ENCODE measurements at regions not wholly inside any gene's neighbourhood (a gene's known extent, or its start where the extent isn't known, plus 50 kb on each side); places are given as distances from the start of the nearest gene placed in this dataset.

DNA sequence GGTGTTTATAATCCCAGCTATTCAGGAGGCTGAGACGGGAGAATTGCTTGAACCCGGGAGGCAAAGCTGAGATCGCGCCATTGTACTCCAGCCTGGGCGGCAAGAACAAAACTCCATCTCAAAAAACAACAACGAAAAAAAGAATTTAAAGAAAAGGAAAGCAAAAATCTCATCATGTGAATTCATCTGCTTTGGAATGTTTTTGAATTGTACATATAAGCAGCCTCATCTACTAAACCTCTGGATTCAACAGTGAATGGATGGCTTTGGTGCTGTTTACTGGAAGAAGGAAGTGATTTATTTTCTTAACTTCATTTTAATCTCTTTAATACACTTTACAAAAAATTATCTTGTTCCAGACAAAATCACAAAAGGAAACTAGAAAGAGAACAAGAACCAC lies 51.8 kb upstream of the PNRC1 start:
- TF ChIP-seq, protein P1, sequence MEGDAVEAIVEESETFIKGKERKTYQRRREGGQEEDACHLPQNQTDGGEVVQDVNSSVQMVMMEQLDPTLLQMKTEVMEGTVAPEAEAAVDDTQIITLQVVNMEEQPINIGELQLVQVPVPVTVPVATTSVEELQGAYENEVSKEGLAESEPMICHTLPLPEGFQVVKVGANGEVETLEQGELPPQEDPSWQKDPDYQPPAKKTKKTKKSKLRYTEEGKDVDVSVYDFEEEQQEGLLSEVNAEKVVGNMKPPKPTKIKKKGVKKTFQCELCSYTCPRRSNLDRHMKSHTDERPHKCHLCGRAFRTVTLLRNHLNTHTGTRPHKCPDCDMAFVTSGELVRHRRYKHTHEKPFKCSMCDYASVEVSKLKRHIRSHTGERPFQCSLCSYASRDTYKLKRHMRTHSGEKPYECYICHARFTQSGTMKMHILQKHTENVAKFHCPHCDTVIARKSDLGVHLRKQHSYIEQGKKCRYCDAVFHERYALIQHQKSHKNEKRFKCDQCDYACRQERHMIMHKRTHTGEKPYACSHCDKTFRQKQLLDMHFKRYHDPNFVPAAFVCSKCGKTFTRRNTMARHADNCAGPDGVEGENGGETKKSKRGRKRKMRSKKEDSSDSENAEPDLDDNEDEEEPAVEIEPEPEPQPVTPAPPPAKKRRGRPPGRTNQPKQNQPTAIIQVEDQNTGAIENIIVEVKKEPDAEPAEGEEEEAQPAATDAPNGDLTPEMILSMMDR (conservative IDR thresholded peaks at IDR 0.05): no peak
- no peak for DNase-seq (ENCODE audit: extremely low spot score, unreplicated experiment)
- Mint-ChIP-seq H3K4me3 (no peak overlapping the region), H3K27ac (no peak overlapping the region), H3K36me3 (no peaks in the 10 kb centered on the region), H3K4me1 (ENCODE audit: unreplicated experiment) (peaks cover 5% of the 10 kb centered on the region), H3K27me3 (no peaks in the 10 kb centered on the region), H3K9me3 (no peaks in the 10 kb centered on the region)

DNA sequence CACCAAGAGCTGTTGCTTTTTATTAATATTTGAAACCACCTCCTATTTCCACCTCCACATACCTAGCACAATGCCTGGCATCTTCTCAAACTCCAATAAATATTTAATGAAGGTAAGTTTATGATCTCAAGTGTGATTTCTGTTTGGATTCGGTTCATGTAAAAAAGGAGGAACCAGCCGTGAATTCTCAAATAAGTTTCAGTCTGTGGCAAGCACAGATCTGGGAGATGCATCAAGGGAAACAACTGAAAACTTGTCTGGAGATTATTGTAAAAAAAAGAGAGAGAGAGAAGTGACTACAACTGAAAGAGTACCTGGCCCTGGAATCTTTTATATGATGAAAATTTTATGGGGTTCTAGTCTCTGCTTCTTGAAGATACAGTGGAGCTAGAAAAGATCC lies 52.8 kb upstream of the PNRC1 start:
- H3K27ac Mint-ChIP-seq: no peak overlapping the region
- no peaks in the 10 kb centered on the region for H3K27me3 Mint-ChIP-seq
- H3K4me3 Mint-ChIP-seq: no peak overlapping the region
- TF ChIP-seq, protein P1 (conservative IDR thresholded peaks at IDR 0.05): no peak
- H3K36me3 Mint-ChIP-seq: no peaks in the 10 kb centered on the region
- peaks cover 6% of the 10 kb centered on the region for H3K4me1 Mint-ChIP-seq (ENCODE audit: unreplicated experiment)
- H3K9me3 Mint-ChIP-seq: no peaks in the 10 kb centered on the region
- no peak for DNase-seq (ENCODE audit: extremely low spot score, unreplicated experiment)

DNA sequence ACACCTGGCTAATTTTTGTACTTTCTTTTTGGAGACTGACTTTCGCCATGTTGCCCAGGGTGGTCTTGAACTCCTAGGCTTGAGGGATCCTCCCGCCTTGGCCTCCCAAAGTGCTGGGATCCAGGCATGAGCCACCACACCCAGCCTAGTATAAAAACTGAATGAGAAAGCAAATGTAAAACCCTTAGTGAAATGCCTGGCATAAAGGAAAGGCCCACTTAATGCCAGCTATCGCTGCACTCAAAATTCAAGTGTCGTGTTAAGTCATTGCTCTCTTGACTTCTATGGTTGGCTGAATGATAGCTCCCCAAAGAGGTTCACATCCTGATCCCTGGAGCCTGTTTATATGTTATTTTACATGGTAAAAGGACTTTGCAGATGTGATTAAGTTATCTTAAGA lies 54.4 kb upstream of the PNRC1 start:
- H3K9me3 Mint-ChIP-seq: no peaks in the 10 kb centered on the region
- peaks cover 20% of the 10 kb centered on the region for H3K4me1 Mint-ChIP-seq (ENCODE audit: unreplicated experiment)
- no peak overlapping the region for H3K4me3 Mint-ChIP-seq
- TF ChIP-seq, protein P1 (conservative IDR thresholded peaks at IDR 0.05): no peak
- no peak for DNase-seq (ENCODE audit: extremely low spot score, unreplicated experiment)
- no peaks in the 10 kb centered on the region for H3K36me3 Mint-ChIP-seq
- H3K27me3 Mint-ChIP-seq: no peaks in the 10 kb centered on the region
- no peak overlapping the region for H3K27ac Mint-ChIP-seq

GRCh38 chr6:89025633-89026032 lies 54.9 kb upstream of the PNRC1 start:
- no peak for DNase-seq (ENCODE audit: extremely low spot score, unreplicated experiment)
- Mint-ChIP-seq H3K36me3 (no peaks in the 10 kb centered on the region), H3K4me3 (no peak overlapping the region), H3K27me3 (no peaks in the 10 kb centered on the region), H3K27ac (peak overlapping the region; percentile 57), H3K9me3 (no peaks in the 10 kb centered on the region), H3K4me1 (ENCODE audit: unreplicated experiment) (peaks cover 20% of the 10 kb centered on the region)
- TF ChIP-seq, protein P1 (conservative IDR thresholded peaks at IDR 0.05): no peak

DNA sequence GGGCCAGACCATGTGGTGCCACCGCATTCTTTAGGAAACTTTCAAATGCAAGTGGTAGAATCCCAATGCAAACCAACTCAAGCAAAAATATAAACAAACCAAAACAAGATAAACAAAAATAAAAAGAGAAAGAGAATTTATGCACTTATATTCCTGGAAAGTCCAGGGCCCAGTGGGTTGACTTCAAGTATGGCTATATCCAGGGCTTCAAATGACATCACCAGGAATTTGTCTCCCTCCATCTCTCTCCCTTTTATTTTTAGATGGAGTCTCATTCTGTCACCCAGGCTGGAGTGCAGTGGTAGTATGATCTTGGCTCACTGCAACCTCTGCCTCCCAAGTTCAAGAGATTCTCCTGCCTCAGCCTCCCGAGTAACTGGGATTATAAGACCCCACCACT lies 56.1 kb upstream of the PNRC1 start:
- Mint-ChIP-seq H3K4me3 (no peak overlapping the region), H3K36me3 (no peaks in the 10 kb centered on the region), H3K9me3 (no peaks in the 10 kb centered on the region), H3K27ac (peak overlapping the region; percentile 54), H3K4me1 (ENCODE audit: unreplicated experiment) (peaks cover 20% of the 10 kb centered on the region), H3K27me3 (no peaks in the 10 kb centered on the region)
- TF ChIP-seq, protein P1 (conservative IDR thresholded peaks at IDR 0.05): no peak
- no peak for DNase-seq (ENCODE audit: extremely low spot score, unreplicated experiment)
